Stimulated activated CD4-positive, alpha-beta T cell treated with anti-CD3 and anti-CD28 coated beads, Interleukin-1b, Interleukin-23, amount 100 ng/mL, for 48 hours (primary cell): ENCODE measurements at regions not wholly inside any gene's neighbourhood (a gene's known extent, or its start where the extent isn't known, plus 50 kb on each side); places are given as distances from the start of the nearest gene placed in this dataset.
"Not testable (repeated sequence)": the region's sequence is repeated elsewhere in the genome, so short reads cannot be mapped to it uniquely, and the experiment has no call there.

Experiments
- DNase-seq: peaks from one replicate; pipeline ENCODE4 v3.0.0-alpha.2; 2020

DNA sequence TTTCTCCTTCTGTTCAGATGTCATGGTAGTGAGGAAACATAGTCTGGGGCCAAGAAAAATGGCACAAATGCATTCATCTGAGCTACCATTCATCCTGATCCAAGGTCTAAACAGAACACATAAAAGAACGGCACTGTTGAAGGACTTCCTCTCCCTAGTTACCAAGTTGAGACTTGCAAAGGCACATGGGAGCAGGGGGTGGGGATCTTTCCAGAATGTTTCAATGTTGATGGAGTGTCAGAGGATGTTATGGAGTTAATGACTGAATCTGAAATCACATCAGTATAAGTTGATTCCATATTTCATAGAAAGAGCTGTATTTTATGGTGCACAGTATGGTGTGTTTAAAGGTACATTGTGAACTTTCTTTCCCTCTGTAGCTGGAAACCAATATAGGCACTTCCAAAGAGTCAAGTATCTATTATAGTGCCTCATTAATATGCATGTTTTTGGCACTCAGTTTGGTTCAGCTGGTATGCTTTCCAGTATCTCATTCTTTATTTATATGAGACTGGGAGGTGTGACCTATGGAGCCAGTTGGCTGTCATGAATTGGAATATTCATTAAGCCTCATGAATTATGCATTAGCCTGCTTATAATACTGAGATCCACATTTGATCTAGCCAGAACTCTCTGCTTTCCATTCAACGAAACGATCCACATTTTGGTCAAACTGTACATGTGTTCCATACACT, 603.0 kb downstream of the NR2F1-AS1 start:
- no peak for DNase-seq

DNA sequence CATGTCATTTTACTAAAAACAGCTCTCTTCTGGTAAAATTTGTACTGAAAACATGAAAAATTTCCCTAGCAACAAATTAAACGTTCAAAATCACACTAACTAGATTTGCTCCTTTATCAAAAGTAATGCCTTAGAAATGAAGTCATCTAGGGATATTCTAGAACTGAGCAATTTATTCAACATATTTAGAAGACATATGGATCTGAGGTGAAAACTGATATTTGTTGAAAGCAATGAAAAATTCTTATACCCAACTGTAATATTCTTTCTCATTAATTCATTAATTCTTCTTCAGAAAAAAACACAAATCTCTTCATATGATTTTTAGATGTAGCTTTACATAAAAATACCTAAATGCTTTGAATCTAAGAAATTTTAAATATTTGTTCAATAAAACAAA, 604.9 kb downstream of the NR2F1-AS1 start:
- DNase-seq, result no peak

DNA sequence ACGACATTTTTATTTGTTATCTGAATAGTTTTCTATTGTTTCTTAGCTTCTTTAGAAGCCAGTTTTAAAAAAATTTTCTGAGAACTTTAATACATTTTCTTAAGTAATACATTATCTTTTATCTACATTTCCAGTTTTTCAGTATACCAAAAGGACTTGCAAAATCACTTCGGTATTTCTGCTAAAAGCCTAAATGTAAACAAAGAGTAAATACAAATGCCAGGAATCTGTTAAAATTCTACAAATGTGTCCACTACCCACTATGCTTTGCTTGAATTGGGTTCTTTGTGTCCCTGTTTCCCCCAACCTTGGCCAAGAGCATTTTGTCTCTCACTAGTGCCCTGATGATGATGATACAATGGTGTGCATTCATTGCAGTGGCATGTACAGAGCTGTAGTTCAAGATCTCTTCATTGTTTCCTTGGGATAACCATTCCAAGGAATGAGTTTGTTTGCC, 611.2 kb downstream of the NR2F1-AS1 start:
- no peak for DNase-seq

- DNase-seq, result no peak
Measured at GRCh38 chr5:92969191-92969780, 611.7 kb downstream of the NR2F1-AS1 start.

- no peak for DNase-seq
Measured at GRCh38 chr5:92963800-92964199, 617.2 kb downstream of the NR2F1-AS1 start.

GRCh38 chr5:92962752-92963151, 618.3 kb downstream of the NR2F1-AS1 start:
- DNase-seq, result no peak

DNA sequence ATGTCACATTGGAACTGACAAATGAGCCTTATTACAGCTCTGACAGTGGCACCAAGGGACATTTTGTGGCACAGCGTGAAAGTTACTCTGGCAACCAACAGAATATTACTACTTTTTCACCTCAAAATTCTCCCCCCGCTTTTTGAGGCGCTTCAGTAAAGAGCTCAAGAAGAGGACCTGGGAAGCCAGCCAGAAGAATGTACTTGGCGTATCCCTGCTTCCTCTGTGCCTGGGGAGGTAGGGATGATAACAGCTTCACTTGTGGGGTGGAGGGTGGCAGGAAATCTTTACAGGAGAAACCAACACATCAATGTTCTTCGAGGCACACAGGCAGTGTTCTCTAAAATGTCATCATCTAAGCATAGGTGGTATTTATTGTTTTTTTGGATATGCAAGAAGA, 624.1 kb downstream of the NR2F1-AS1 start:
- no peak for DNase-seq

DNA sequence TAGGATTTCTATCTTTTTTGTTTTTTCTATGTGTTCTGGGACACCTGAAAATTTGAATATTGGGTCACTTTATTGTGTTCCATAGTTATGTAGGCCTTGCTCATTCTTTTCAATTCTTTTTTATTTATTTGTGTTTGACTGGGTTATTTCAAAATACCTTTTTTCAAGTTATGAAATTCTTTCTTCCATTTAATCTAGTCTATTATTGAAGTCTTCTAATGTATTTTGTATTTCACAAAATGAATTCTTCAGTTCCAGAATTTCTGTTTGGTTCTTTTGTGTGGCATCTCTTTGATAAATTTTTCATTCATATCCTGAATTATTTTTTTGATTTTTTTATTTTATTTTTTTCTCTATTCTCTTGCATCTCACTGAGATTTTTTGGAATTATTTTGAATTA, 628.8 kb downstream of the NR2F1-AS1 start:
- DNase-seq, result no peak

- DNase-seq, result no peak
Measured at GRCh38 chr5:92951746-92952145, 629.3 kb downstream of the NR2F1-AS1 start.

GRCh38 chr5:92946546-92946945, 634.5 kb downstream of the NR2F1-AS1 start:
- DNase-seq, result no peak

- DNase-seq, result no peak
Measured at GRCh38 chr5:92945605-92946097, 635.4 kb downstream of the NR2F1-AS1 start.

GRCh38 chr5:92944903-92945604, 636.0 kb downstream of the NR2F1-AS1 start:
- no peak for DNase-seq

GRCh38 chr5:92944337-92944736, 636.7 kb downstream of the NR2F1-AS1 start:
- DNase-seq, result no peak

- DNase-seq, result no peak
Measured at GRCh38 chr5:92942762-92943161, 638.3 kb downstream of the NR2F1-AS1 start.

DNA sequence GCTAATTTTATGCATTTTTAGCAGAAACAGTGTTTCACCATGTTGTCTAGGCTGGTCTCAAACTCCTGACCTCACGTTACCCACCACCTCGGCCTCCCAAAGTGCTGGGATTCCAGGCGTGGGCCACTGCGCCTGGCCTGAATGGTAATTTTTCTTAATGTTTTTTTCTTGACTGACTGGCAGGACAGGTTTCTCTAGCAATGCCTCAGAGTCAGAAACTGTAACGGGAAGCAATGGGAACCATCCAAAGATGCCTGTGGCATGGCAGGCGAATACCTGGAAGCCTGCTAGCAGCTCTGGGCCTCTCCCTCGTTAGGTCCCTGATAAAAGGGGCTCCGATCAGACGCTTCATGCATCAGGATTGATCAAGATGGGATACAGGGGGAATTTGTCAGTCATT, 639.2 kb downstream of the NR2F1-AS1 start:
- DNase-seq, result no peak

DNA sequence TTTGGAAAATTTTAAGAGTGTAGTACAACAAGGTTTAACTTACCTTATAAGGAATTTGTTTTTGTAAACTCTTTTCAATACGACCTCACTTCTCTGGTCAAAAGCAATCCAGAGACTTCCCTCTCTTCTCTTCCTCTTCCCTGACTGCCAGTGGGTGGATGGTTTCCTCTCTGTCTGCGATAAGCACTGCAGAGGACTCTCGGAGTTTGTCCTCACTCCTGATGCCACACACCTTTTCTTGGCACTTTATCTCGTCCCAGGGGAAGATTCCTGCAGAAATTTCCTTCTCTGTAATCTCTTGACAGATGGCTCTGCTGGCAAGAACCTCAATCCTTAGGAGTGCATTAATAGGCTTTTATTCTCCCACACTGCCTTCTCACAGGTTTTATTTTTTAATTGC, 641.6 kb downstream of the NR2F1-AS1 start:
- DNase-seq, result no peak

DNA sequence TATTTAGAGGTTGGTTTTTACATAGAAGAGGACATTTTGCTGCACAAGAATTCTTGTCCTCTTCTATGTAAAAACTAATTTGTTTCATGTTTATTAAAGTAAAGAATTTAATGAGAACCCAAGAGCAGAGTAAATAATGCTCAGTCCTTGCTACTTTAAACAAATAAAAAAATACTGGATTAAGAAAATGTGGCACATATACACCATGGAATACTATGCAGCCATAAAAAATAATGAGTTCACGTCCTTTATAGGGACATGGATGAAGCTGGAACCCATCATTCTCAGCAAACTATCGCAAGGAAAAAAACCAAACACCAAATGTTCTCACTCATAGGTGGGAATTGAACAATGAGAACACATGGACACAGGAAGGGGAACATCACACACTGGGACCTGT, 643.6 kb downstream of the NR2F1-AS1 start:
- not testable (repeated sequence) for DNase-seq

DNA sequence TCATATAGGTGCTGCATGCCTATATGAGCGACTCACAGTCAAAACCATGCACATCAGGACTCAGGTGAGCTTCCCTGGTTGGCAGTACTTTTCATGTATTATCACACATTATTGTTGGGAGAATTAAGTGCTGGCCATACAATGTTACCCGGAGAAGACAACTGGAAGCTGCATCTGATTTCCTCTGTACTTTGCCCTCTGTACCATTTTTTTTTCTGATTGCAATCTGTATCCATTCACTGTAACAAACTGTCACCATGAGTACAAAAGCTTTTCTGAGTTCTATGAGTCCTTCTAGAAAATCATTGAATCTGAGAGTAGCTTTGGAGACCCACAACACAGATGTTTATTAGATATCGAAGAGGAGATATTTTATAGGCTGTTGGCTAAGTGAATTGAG, 651.0 kb downstream of the NR2F1-AS1 start:
- no peak for DNase-seq

GRCh38 chr5:92927291-92927778, 653.7 kb downstream of the NR2F1-AS1 start:
- no peak for DNase-seq

GRCh38 chr5:92923885-92924284, 657.1 kb downstream of the NR2F1-AS1 start:
- no peak for DNase-seq

GRCh38 chr5:92922231-92922967, 658.6 kb downstream of the NR2F1-AS1 start:
- no peak for DNase-seq

DNA sequence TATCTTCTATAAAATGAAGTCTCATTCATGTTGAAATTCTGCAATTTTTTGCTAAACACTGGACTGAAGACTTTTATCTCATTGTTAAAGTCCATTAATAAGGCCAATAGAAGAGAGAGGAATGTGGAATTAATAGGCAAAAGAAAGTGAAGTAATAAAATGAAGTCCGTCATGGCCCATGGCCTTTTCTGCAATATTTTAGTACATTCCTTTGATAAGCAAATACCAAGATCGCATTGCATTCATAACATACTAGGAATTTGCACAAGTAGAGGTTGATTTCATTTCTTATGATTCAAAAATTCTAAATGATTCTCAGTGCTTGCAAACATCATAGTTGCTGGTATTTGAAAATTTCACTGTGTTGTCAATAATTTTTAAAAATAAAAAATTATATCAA, 664.0 kb downstream of the NR2F1-AS1 start:
- no peak for DNase-seq

DNA sequence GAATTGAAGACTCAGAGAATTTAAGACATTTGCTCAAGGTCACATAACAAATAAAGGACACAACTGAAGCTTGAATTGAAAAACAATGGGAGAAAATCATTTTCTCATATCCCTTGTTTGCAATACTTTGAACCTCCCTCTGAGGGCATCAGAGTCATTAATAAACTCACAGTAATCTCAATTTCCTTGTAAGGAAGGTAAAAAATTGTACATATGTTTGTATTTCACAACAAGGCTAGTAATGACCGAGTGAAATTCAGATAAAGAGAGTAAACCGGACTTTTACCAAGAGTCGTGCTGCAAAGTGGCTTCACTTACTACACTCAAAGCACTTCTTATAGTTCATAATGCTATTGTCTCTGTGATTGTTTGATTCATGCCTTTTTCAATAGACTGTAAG, 665.0 kb downstream of the NR2F1-AS1 start:
- DNase-seq, result no peak
